Fibroblast of skin of left biceps (primary cell): ENCODE measurements at regions not wholly inside any gene's neighbourhood (a gene's known extent, or its start where the extent isn't known, plus 50 kb on each side); places are given as distances from the start of the nearest gene placed in this dataset.
"Not testable (repeated sequence)": the region's sequence is repeated elsewhere in the genome, so short reads cannot be mapped to it uniquely, and the experiment has no call there.

ENCODE experiments used
- DNase-seq, 2 experiments: peaks; one replicate each; pipeline ENCODE4 v3.0.0-alpha.2; 2013; ENCODE audit warnings: low read depth in 2 of 2

DNA sequence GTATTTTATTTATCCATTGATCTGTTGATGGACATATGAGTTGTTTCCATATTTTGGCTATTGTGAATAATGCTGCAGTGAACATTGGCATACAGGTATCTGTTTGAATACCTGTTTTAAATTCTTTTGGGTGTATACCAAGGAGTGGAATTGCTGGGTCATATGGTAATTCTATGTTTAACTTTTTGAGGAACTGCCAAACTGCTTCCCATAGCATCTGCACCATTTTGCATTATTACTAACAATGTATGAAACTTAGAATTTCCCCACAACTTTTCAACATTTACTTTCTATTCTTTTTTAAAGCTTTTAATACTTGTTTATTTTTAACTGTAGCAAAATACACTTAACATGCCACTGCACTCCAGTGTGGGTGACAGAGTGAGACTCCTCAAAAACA, 57.0 kb upstream of the MSN start:
- DNase-seq = no peak

- no peak for DNase-seq
These were observed 57.4 kb upstream of the MSN start for GRCh38 chrX:65610040-65610439.

DNA sequence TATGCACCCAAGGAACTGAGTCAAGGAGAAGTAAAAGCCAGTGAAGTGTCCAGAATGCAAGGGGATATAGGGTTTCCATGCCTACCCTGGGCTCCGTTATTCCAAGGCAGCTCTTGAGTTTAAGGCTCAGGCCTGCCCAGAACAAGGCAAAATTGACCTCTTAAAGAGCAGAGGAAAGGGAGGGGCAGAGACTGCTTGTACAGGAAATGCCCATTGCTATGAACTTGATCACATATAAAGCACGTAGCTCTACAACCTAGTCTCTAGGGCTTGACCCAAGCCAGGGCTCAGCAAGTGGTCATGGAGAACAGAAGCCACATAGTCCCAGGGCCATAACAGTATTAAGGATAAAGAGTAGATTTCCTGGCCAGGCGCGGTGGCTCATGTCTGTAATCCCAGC, 58.2 kb upstream of the MSN start:
- DNase-seq = no peak

GRCh38 chrX:65608026-65608425, 59.4 kb upstream of the MSN start:
- DNase-seq = no peak

DNA sequence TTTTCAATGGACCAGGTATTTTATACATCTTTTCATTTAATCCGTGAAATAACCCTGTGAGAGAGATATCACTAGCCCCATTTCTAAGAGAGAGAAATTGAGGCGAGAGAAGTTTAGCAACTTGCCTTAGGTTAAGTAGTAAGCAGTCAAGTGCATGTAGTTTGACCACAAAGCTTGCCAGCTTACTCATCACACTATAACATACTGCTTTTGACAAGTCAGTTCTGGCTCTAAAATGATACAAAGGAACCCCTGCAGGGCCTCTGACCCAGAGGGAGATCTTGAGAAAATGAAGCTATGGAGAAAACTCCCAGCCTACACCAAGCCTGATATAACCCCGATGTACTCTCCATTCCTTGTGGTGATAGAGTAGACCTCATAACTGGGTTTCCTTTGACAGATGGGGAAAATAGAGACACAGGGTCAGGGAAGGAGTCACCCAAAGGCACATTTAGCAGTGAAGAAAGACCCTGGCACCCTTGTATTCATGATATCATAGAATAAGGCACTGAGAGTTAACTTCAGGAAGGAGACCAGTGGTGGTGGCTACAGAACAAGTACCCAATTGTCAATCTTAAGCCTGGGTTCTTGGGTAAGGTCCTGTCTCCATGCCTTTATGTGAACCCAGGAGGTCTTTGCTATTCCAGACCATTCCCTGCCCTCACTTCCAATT, 60.2 kb upstream of the MSN start:
- no peak for DNase-seq

GRCh38 chrX:65602221-65602560, 65.3 kb upstream of the MSN start:
- no peak for DNase-seq

GRCh38 chrX:65601530-65602220, 65.8 kb upstream of the MSN start:
- peak in 1 of 2 experiments; percentile 27 for DNase-seq

DNA sequence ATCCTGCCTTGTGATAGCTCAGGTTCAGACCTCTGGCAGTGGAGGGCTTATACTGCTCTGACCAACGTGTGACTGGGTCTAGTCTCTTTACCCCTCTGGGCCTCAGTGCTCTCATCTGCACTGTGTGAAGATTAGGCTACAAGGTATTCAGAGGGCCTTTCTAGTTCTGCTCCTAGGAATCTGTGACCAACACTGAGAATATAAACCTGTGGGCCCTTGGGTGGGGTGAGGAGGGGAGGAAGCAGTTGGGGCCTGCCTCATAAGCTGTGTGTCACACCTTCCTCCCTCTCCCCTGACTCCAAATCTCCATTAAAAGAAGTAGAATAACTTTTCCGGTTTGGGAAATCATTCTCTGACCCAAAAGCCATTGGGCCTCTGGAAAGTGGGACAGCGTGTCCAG, 66.3 kb upstream of the MSN start:
- no peak for DNase-seq

DNA sequence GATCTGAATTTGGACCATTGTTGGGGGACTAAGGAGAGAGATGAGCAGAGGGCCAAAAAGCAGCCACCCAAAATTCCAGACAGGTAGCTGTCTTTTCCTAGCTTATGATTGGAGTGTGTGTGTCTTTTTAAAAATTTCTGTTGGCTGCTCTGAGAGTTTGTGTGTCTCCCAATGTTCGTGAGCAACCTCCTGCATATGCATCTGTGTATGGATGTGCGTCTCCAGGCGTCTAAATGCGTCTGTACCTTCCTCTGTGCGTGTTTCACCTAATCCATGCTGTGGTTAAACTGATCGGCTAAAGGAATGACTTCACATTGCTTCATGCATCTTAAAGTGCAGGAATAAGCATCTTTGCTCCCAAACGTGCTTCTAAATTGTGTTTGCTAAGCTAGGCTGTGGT, 65.5 kb upstream of the LAS1L start:
- DNase-seq = no peak

- DNase-seq = no peak
These were observed 64.1 kb upstream of the LAS1L start for GRCh38 chrX:65598559-65599147.

DNA sequence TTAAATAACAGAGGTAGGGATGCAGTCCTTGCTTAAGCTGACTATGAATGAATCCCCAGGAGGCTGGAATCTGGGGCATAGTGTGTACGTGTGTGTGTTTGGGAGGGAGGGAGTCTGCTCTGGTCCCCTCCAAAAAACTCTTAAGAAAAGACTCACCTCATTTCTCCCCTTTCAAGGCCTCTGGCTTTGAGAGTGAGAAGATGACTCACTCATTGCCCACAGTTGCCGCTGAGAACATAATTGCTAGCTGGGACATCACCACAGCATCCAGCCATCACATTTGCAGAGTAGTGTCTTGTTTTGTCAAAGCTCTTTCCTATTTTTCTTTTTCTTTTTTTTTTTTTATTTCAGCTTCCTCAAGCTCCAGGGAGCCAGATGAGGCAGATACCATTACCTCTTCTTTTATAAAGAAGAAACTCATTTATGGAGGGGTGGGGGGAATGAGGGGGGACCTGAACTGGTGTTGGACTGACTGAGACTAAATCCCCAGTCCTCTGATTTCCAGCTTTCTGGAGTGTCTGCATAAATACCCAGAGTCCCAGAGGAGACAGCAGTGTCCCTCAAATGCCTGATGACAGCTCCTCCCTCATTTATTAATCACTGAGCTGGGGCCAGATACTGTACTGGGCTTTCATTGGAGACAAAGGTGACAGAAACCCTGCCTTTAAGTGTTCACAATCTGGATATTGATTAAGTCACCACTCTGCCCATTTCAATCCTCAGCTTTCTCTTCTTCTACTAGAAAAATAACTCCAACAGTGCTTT, 61.9 kb upstream of the LAS1L start:
- peak in 1 of 2 experiments; percentile 11 for DNase-seq

- peak; percentile 77 to 78 for DNase-seq
These were observed 60.9 kb upstream of the LAS1L start for GRCh38 chrX:65595460-65595876.

DNA sequence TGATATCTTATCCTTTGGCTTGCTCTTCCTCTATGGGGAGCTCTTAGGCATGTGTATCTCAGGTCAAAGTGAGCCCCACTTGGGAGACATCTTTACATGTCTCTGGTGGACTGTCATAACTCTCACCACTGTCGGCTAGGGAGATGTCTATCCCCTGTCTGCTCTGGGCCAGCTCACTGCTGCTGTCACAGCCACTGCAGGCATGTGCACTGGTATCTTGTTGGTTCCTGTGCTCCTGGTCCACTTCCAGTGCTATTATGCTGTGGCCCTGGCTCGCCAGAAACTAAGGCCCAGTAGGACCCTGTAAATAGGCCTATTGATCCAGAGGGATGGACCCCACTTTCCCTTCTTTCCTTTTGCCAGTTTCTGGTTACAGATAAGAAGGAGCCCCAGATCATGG, 56.6 kb upstream of the LAS1L start:
- DNase-seq = no peak

- no peak for DNase-seq
These were observed 54.7 kb upstream of the LAS1L start for GRCh38 chrX:65589304-65589703.

DNA sequence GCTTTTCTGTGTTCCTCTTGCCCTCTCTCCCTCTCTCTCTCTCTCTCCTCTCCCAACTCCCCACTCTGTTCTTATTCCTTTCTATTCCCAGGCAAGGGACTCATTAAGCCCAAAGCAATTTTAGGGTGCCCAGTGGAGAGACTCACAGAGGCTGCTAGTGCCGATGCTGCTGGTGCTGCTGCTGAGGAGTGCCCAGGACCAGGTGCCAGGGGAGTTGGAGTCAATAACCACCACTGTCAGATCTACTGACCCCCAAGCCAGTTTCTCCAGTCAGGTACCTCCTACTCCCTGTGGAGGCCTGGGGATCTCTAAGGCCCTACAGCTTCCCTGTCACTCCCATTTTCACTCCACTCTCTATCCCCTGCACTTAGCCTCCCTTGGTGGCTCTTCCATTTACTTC, 54.2 kb upstream of the LAS1L start:
- DNase-seq = no peak

DNA sequence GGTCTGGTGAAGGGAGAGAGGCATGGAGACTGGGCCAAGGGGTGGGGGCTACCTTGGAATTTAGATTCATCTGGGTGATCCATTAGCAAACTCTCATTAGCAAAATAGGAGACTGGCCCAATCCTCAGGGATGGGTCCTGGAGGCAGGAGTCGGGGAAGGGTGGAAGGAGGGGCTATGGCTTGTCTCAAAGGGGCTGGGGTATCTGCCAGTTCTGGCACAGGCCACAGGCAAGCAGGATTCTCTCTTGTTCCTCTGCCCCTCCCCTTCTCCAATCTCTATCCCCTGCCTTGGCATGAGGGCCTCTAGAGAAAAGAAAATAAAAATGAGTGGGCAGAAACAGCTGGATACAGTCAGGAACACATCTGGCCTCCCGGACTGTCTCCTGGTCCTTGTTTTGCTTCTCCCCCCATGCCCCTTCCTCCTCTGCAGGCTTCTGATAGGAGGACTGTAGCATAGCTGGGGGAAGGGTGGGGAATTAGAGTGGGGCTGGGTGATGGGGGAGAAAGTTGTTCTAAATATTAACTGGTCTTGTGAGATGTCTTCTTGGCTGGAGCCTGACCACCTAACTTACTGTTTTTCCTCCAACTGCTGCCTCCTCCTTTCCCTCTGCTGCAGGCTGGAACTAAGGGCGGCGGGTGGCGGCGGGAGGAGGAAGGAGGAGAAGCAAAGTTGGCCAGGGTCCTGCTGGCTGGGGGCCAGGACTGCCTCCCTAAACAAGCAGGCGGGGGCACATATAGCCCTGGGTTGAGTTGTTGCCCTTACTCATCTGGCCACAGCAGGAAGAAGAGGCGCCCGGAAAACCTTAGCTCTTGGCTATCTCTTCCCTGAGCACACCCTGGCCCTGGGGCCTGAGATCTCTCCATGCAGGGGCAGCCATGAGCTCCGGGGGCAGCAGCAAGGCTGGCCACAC, 53.3 kb upstream of the LAS1L start:
- DNase-seq = peak in 1 of 2 experiments; percentile 9

DNA sequence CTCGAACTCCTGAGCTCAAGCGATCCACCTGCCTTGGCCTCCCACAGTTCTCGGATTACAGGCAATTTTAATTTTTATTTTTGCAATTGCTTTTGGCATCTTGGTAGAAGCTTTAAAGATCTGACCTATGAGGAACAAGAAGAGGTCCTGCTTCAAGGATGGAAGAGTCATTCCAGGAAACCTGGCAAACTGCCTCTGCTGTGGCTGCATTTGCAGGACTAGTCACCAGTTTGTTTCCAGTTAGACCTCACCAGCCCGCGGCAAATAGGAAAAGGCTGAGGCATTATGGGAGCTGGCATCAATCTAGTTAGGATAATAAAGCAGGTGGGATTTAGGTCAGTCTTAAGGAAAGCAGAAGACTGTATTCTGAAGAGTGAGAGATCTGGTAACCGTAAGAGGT, 51.9 kb upstream of the LAS1L start:
- DNase-seq = no peak

- not testable (repeated sequence) for DNase-seq
These were observed 50.6 kb upstream of the LAS1L start for GRCh38 chrX:65585226-65585625.
